Ascending aorta (tissue), 2 donors: ENCODE measurements at regions not wholly inside any gene's neighbourhood (a gene's known extent, or its start where the extent isn't known, plus 50 kb on each side); places are given as distances from the start of the nearest gene placed in this dataset.

Source experiments
- DNase-seq, 2 donors: peaks; one replicate each; pipeline ENCODE4 v3.0.0-alpha.2; 2019; ENCODE audit warnings: low spot score in 2 of 2
- H3K27ac ChIP-seq, 2 donors: fragments of 200-600 bp; sonication (generic); one replicate each; pipeline ENCODE4 v1.5.1; 2016 to 2017; ENCODE audit warnings: mild to moderate bottlenecking in 1 of 2
- H3K27me3 ChIP-seq: fragments of 200-600 bp; sonication (generic); one replicate; pipeline ENCODE4 v1.5.1; 2017
- H3K36me3 ChIP-seq, 2 donors: fragments of 200-600 bp; sonication (generic); one replicate each; pipeline ENCODE4 v1.5.1; 2016
- H3K4me1 ChIP-seq, 2 donors: fragments of 200-600 bp; sonication (generic); one replicate each; pipeline ENCODE4 v1.5.1; 2016 to 2017; ENCODE audit warnings: mild to moderate bottlenecking in 1 of 2
- H3K4me3 ChIP-seq, 2 donors: fragments of 200-600 bp; sonication (generic); one replicate each; pipeline ENCODE4 v1.5.1; 2016 to 2017; ENCODE audit warnings: mild to moderate bottlenecking in 1 of 2
- H3K9me3 ChIP-seq, 2 donors: fragments of 200-600 bp; sonication (generic); one replicate each; pipeline ENCODE4 v1.5.1; 2016
- intact Hi-C: fragments of 100-400 bp; cut with DNase I; formaldehyde crosslinking; loops from one replicate; pipeline ENCODE4 v1.15.1; 2023
- TF ChIP-seq, protein P1 (sequence below), 3 experiments: fragments of 200-600 bp in 2 of 3; fragments of 450-650 bp in 1 of 3; sonication (generic) in 2 of 3; IDR thresholded peaks; one replicate each; pipeline ENCODE4 v1.5.1; 2016 to 2019; ENCODE audit warnings: antibody characterized with exemption in 3 of 3, mild to moderate bottlenecking in 1 of 3, moderate library complexity in 1 of 3

DNA sequence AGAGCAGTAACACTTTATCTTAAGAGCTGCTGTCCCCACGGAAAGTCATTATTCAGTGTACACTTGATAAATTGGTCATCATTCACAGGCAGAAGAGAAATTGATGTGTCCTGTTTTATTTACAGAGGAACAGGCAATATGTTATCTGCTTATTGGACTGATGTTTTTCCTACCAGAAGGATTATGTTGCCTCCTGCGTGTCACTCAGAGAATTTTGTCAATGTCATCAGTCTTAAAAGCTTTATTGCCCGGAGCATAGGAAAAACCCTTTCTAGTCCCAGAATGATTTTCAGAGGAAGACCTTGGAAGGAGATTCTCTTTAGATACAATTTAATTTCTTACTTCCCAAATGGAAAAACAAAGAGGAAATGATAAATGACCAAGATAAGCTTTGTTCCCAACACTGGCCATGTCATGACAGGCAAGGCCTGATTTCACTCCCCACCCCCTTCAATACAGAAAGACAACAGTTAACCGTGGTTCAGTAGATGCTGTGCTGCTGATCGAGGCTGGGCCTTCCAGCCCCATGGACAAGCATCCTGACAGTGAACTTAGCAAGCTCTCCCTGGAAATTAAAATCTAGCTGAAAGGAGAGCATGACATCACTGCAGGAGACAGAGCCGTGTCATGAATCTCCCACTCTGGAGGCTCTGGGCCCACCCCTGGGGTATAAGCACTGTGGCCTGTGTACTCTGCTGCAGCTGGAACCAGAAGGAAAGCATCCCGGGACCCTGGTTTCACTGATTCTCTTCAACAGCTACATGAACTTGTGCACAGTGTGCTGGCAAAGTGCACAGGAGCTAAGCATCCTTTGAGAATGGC is 118.8 kb upstream of the LYZL2 start:
- H3K27ac ChIP-seq, result no peak overlapping the region
- no peaks in the 10 kb centered on the region for H3K27me3 ChIP-seq
- intact Hi-C loops, result no loop called here
- no peak overlapping the region for H3K4me3 ChIP-seq
- no peaks in the 10 kb centered on the region for H3K9me3 ChIP-seq
- no peaks in the 10 kb centered on the region for H3K4me1 ChIP-seq
- H3K36me3 ChIP-seq, result no peaks in the 10 kb centered on the region
- TF ChIP-seq, protein P1, sequence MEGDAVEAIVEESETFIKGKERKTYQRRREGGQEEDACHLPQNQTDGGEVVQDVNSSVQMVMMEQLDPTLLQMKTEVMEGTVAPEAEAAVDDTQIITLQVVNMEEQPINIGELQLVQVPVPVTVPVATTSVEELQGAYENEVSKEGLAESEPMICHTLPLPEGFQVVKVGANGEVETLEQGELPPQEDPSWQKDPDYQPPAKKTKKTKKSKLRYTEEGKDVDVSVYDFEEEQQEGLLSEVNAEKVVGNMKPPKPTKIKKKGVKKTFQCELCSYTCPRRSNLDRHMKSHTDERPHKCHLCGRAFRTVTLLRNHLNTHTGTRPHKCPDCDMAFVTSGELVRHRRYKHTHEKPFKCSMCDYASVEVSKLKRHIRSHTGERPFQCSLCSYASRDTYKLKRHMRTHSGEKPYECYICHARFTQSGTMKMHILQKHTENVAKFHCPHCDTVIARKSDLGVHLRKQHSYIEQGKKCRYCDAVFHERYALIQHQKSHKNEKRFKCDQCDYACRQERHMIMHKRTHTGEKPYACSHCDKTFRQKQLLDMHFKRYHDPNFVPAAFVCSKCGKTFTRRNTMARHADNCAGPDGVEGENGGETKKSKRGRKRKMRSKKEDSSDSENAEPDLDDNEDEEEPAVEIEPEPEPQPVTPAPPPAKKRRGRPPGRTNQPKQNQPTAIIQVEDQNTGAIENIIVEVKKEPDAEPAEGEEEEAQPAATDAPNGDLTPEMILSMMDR (IDR thresholded peaks at IDR 0.05), result no peak
- DNase-seq, result no peak

DNA sequence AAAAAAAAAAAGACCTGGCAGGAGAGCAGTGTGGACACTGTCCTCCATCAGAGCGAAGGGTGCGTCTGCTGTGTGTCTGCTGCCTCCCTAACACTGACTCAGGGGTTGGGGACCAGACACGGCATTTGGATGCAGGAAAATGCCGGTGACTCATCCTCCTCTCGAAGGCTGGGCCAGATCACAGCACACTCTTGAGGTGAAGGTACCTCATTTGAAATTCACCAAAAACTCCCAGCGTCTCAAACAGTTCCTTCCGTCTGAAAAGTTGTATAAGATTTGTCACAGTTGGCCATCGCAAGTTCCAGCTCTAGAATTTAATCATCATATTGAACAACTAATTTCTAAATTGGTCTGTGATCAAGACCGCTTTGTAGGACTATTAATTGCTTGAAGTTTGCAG is 118.1 kb upstream of the LYZL2 start:
- TF ChIP-seq, protein P1 (IDR thresholded peaks at IDR 0.05), result no peak
- DNase-seq, result no peak

DNA sequence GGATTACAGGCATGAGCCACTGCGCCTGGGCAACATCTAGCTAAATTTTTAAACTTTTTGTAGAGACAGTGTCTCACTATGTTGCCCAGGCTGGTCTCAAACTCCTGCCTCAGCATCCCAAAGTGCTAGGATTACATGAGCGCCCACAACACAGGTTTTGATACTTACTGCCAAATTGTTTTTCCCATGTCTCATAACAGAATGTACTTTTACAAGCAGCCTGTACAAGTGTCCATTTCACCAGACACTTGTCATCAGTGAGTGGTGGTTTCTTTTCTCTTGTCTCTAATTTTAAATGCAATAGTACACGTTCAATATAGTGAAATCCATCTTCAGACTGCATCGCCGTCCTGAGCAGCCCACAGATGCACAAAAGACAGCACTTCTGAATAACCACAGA is 116.4 kb upstream of the LYZL2 start:
- H3K9me3 ChIP-seq, result no peaks in the 10 kb centered on the region
- no peaks in the 10 kb centered on the region for H3K4me1 ChIP-seq
- H3K27me3 ChIP-seq, result no peaks in the 10 kb centered on the region
- TF ChIP-seq, protein P1 (IDR thresholded peaks at IDR 0.05), result no peak
- intact Hi-C loops, result no loop called here
- no peak overlapping the region for H3K27ac ChIP-seq
- no peak for DNase-seq
- H3K36me3 ChIP-seq, result no peaks in the 10 kb centered on the region
- H3K4me3 ChIP-seq, result no peak overlapping the region

More for the DNA sequence above, 118.1 kb upstream of the LYZL2 start:
- Histone ChIP-seq H3K36me3 (no peaks in the 10 kb centered on the region), H3K27me3 (no peaks in the 10 kb centered on the region), H3K4me1 (no peaks in the 10 kb centered on the region), H3K27ac (no peak overlapping the region), H3K9me3 (no peaks in the 10 kb centered on the region), H3K4me3 (no peak overlapping the region)
- intact Hi-C loops, result no loop called here

DNA sequence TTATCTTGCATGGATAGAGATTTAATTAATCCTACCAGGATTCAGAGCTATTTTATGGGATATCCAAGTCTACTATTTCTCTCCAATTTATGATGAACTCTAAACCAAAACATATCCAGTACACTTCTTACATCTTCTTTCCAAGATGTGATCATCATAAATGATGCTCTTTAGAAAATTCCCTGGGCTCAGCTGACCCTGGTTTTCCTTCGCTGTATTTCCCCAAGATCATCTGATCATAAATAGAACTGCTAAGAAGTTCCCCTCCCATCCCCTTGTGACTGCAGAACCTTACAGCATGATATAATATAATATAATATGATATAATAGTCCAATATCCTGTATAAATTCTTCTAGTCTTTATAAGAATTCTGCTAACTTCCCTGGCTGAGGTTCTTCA is 114.6 kb upstream of the LYZL2 start:
- DNase-seq, result no peak
- no peak overlapping the region for H3K27ac ChIP-seq
- intact Hi-C loops, result no loop called here
- H3K4me3 ChIP-seq, result no peak overlapping the region
- H3K9me3 ChIP-seq, result no peaks in the 10 kb centered on the region
- no peaks in the 10 kb centered on the region for H3K36me3 ChIP-seq
- no peaks in the 10 kb centered on the region for H3K27me3 ChIP-seq
- H3K4me1 ChIP-seq, result no peaks in the 10 kb centered on the region
- TF ChIP-seq, protein P1 (IDR thresholded peaks at IDR 0.05), result no peak

DNA sequence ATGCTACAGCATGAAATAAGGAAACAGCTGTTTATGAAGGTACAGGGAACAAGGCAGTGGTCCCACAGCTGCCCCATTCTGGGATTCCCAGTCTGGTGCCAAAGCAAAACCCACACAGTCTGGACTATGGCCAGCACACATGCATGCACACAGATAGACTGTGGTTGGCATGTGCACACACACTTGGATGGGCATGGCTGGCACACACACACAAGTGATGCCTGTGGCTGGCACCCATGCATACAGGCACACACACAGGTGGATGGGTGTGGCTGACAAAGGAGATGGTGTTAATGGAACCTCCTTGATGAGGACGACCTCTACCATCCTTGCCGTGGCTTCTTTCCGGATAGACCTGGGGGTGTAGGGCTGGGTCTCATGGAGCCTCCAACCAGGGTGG is 114.0 kb upstream of the LYZL2 start:
- Histone ChIP-seq H3K4me1 (no peaks in the 10 kb centered on the region), H3K27ac (no peak overlapping the region), H3K36me3 (no peaks in the 10 kb centered on the region), H3K4me3 (no peak overlapping the region), H3K9me3 (no peaks in the 10 kb centered on the region), H3K27me3 (no peaks in the 10 kb centered on the region)
- no peak for DNase-seq
- TF ChIP-seq, protein P1 (IDR thresholded peaks at IDR 0.05), result no peak
- intact Hi-C loops, result no loop called here
